OCI-LY3 (cell line): ENCODE measurements at regions not wholly inside any gene's neighbourhood (a gene's known extent, or its start where the extent isn't known, plus 50 kb on each side); places are given as distances from the start of the nearest gene placed in this dataset.
"Not testable (repeated sequence)": the region's sequence is repeated elsewhere in the genome, so short reads cannot be mapped to it uniquely, and the experiment has no call there.

Experiments
- H2AFZ ChIP-seq: fragments of 200-600, 300-600 bp; shearing (Covaris generic); 2 replicates; pipeline ENCODE4 v1.6.0; 2014; ENCODE audit warnings: antibody characterized with exemption, low read depth, low read length
- H3K27ac ChIP-seq: fragments of 200-600, 300-600 bp; sonication (generic); 2 replicates; pipeline ENCODE4 v1.5.1; 2014; ENCODE audit warnings: mild to moderate bottlenecking, low read length, moderate library complexity, mixed read lengths
- H3K27me3 ChIP-seq: fragments of 200-600, 300-600 bp; sonication (generic); 2 replicates; pipeline ENCODE4 v1.6.1; 2014; ENCODE audit warnings: low read depth, low read length, mixed read lengths
- H3K36me3 ChIP-seq: fragments of 200-600, 300-600 bp; sonication (generic); replicated peaks from 2 replicates; pipeline ENCODE3; 2014; ENCODE audit warnings: low read depth, low read length, mixed read lengths
- H3K4me1 ChIP-seq: fragments of 300-600, 200-600 bp; sonication (generic); 2 replicates; pipeline ENCODE4 v1.6.1; 2014; ENCODE audit warnings: low read length, mixed read lengths
- H3K4me2 ChIP-seq: fragments of 200-600, 300-600 bp; sonication (generic); 2 replicates; pipeline ENCODE4 v1.6.1; 2014; ENCODE audit warnings: low read length, mixed read lengths
- H3K4me3 ChIP-seq: fragments of 300-600, 200-600 bp; sonication (generic); 2 replicates; pipeline ENCODE4 v1.5.1; 2014; ENCODE audit warnings: antibody characterized with exemption, mild to moderate bottlenecking, low read length, moderate library complexity
- H3K79me2 ChIP-seq: fragments of 300-600, 200-600 bp; shearing (Covaris generic); 2 replicates; pipeline ENCODE4 v1.6.1; 2014; ENCODE audit warnings: mild to moderate bottlenecking, low read length, mixed read lengths
- H3K9ac ChIP-seq: fragments of 300-600, 200-600 bp; shearing (Covaris generic); 2 replicates; pipeline ENCODE4 v1.6.0; 2014; ENCODE audit warnings: mild to moderate bottlenecking, low read length, moderate library complexity
- H3K9me3 ChIP-seq: fragments of 200-600, 300-600 bp; shearing (Covaris generic); 2 replicates; pipeline ENCODE4 v1.6.1; 2014; ENCODE audit warnings: low read length, mixed read lengths; ENCODE audit not compliant: insufficient read depth
- H4K20me1 ChIP-seq: fragments of 200-600, 300-600 bp; sonication (generic); 2 replicates; pipeline ENCODE4 v1.6.1; 2016; ENCODE audit warnings: low read length, mixed read lengths; ENCODE audit not compliant: insufficient read depth
- CTCF ChIP-seq: fragments of 200-600, 300-600 bp; sonication (generic); IDR thresholded peaks from 2 replicates; pipeline ENCODE4 v1.5.1; 2014; ENCODE audit warnings: antibody characterized with exemption, low read length, low read depth
- EZH2phosphoT487 ChIP-seq: fragments of 200-600 bp; shearing (Covaris generic); IDR thresholded peaks from 2 replicates; pipeline ENCODE4 v1.6.1; 2018; ENCODE audit warnings: antibody characterized with exemption, mixed run types, low read depth

- Histone ChIP-seq H3K4me1 (peaks cover 38% of the 10 kb centered on the region), H2AFZ (no peak overlapping the region), H3K4me2 (peak overlapping the region; percentile 48), H4K20me1 (no peaks in the 10 kb centered on the region), H3K4me3 (peak overlapping the region; percentile 28; the same call in 1 of the 2 replicates), H3K9ac (peak overlapping the region; percentile 25; the same call in 1 of the 2 replicates), H3K79me2 (no peaks in the 10 kb centered on the region), H3K9me3 (no peaks in the 10 kb centered on the region), H3K27ac (no peak overlapping the region), H3K27me3 (no peaks in the 10 kb centered on the region), H3K36me3 (no peaks in the 10 kb centered on the region)
- no peak for TF ChIP-seq CTCF
- TF ChIP-seq EZH2phosphoT487: no peak
Observed at GRCh38 chr1:38497921-38498656, 361.5 kb downstream of the RRAGC start.

GRCh38 chr1:38493306-38493705, 366.3 kb downstream of the RRAGC start:
- not testable (repeated sequence) for H2AFZ ChIP-seq, H4K20me1 ChIP-seq, H3K4me1 ChIP-seq, H3K4me3 ChIP-seq, H3K4me2 ChIP-seq, H3K9me3 ChIP-seq, H3K79me2 ChIP-seq, H3K27ac ChIP-seq, H3K36me3 ChIP-seq, H3K27me3 ChIP-seq, H3K9ac ChIP-seq

- peak; percentile 59 for TF ChIP-seq CTCF
- TF ChIP-seq EZH2phosphoT487: no peak
- H3K9me3 ChIP-seq: no peaks in the 10 kb centered on the region
- no peaks in the 10 kb centered on the region for H4K20me1 ChIP-seq
- no peak overlapping the region for H3K4me2 ChIP-seq
- H3K9ac ChIP-seq: no peak overlapping the region
- H3K4me1 ChIP-seq: peaks cover 7% of the 10 kb centered on the region
- H3K36me3 ChIP-seq: no peaks in the 10 kb centered on the region
- no peak overlapping the region for H2AFZ ChIP-seq
- H3K27me3 ChIP-seq: no peaks in the 10 kb centered on the region
- H3K79me2 ChIP-seq: no peaks in the 10 kb centered on the region
- no peak overlapping the region for H3K27ac ChIP-seq
- H3K4me3 ChIP-seq: no peak overlapping the region
Observed at GRCh38 chr1:38489844-38490270, 369.7 kb downstream of the RRAGC start.

- Histone ChIP-seq H3K36me3 (no peaks in the 10 kb centered on the region), H4K20me1 (no peaks in the 10 kb centered on the region), H2AFZ (no peak overlapping the region), H3K9ac (no peak overlapping the region), H3K9me3 (no peaks in the 10 kb centered on the region), H3K4me1 (peaks cover 5% of the 10 kb centered on the region), H3K4me3 (no peak overlapping the region), H3K79me2 (no peaks in the 10 kb centered on the region), H3K4me2 (no peak overlapping the region), H3K27ac (no peak overlapping the region), H3K27me3 (no peaks in the 10 kb centered on the region)
- TF ChIP-seq EZH2phosphoT487 (no peak), CTCF (no peak)
Observed at GRCh38 chr1:38488162-38488898, 371.2 kb downstream of the RRAGC start.
